K562 (cell line): ENCODE measurements at regions not wholly inside any gene's neighbourhood (a gene's known extent, or its start where the extent isn't known, plus 50 kb on each side); places are given as distances from the start of the nearest gene placed in this dataset.

Source experiments
- ATAC-seq: fragments of 200-7000 bp; cut with Tn5 transposase; 3 replicates; pipeline ENCODE4 v1.9.1; 2020; ENCODE audit warnings: moderate library complexity
- BruUV-seq: library from RNA; stranded (reverse); fragments of 400-500 nt; replicated peaks from 2 replicates; lab custom pipeline; 2021; lab: Mats Ljungman, UMichigan
- CTCF ChIA-PET: fragments of 300-600 bp; formaldehyde crosslinking; extraction: SDS; loops from one replicate; lab custom pipeline; 2021; ENCODE audit warnings: low intra/inter-chr PET ratio; lab: Yijun Ruan, JAX
- POLR2A ChIA-PET: fragments of 300-600, 350-650 bp; sonication (Branson Sonifier 250); formaldehyde crosslinking; extraction: SDS; loops from one replicate; lab custom pipeline; 2021; ENCODE audit warnings: antibody characterized with exemption, inconsistent platforms; lab: Yijun Ruan, JAX
- DNase-seq, 4 experiments: peaks; one replicate each; pipeline versions ENCODE4 v3.0.0 to v3.0.0-alpha.2; 2011 to 2018; ENCODE audit warnings: low spot score in 3 of 4, mixed read lengths in 3 of 4; ENCODE audit errors: extremely low read depth in 1 of 4
- FAIRE-seq: peaks from 2 replicates; lab custom pipeline; 2011; peaks lifted over from hg19 to GRCh38; lab: Jason Lieb, UNC
- H2AFZ ChIP-seq: 2 replicates; pipeline ENCODE4 v1.6.0; 2011; ENCODE audit warnings: low read depth, low read length, control low read depth, inconsistent platforms
- H3K27ac ChIP-seq: fragments of 200-600 bp; 3 replicates; pipeline ENCODE4 v1.8.0; 2011; ENCODE audit warnings: low read depth, mild to moderate bottlenecking, control low read depth, inconsistent platforms, low read length, moderate library complexity, mixed read lengths; ENCODE audit errors: extremely low read depth
- H3K27me3 ChIP-seq, 2 experiments: fragments of 300-600 bp in 1 of 2; 2 replicates in 1 of 2; 3 replicates in 1 of 2; pipeline versions ENCODE4 v1.6.0 to v1.8.0; 2011; ENCODE audit warnings: inconsistent platforms in 2 of 2, low read length in 2 of 2, mild to moderate bottlenecking in 1 of 2, mixed read lengths in 1 of 2, moderate library complexity in 1 of 2; ENCODE audit not compliant: control insufficient read depth in 2 of 2, insufficient read depth in 2 of 2
- H3K36me3 ChIP-seq: fragments of 300-600 bp; 3 replicates; pipeline ENCODE4 v1.8.0; 2011; ENCODE audit warnings: mild to moderate bottlenecking, low read length, inconsistent platforms; ENCODE audit not compliant: control insufficient read depth, insufficient read depth
- H3K4me1 ChIP-seq, 2 experiments: fragments of 200-600 bp in 1 of 2; replicated peaks in 1 of 2; 2 replicates in 1 of 2; 3 replicates in 1 of 2; pipeline versions ENCODE4 v1.5.1 to v1.8.0; 2011; ENCODE audit warnings: inconsistent platforms in 2 of 2, low read length in 2 of 2, mild to moderate bottlenecking in 1 of 2, mixed read lengths in 1 of 2, moderate library complexity in 1 of 2; ENCODE audit not compliant: control insufficient read depth in 2 of 2, insufficient read depth in 2 of 2
- H3K4me2 ChIP-seq: 2 replicates; pipeline ENCODE4 v1.6.1; 2011; ENCODE audit warnings: low read length, control low read depth, inconsistent platforms, mixed read lengths; ENCODE audit not compliant: insufficient read depth
- H3K4me3 ChIP-seq: fragments of 200-600 bp; sonication (generic), shearing (Covaris generic); 2 replicates; pipeline ENCODE4 v1.5.1; 2016; ENCODE audit warnings: control low read depth, inconsistent platforms
- H3K79me2 ChIP-seq: fragments of 200-600 bp; 3 replicates; pipeline ENCODE4 v1.8.0; 2011; ENCODE audit warnings: low read length, inconsistent platforms; ENCODE audit not compliant: control insufficient read depth, insufficient read depth
- H3K9ac ChIP-seq, 2 experiments: 2 replicates each; pipeline versions ENCODE4 v1.6.0 to v1.6.1; 2011; ENCODE audit warnings: low read depth in 2 of 2, low read length in 2 of 2, control low read depth in 1 of 2, inconsistent platforms in 1 of 2, mild to moderate bottlenecking in 1 of 2, mixed read lengths in 1 of 2; ENCODE audit not compliant: insufficient read depth in 1 of 2
- H3K9me1 ChIP-seq: one replicate; pipeline ENCODE4 v1.6.0; 2011; ENCODE audit warnings: inconsistent platforms, mild to moderate bottlenecking, low read length, moderate library complexity; ENCODE audit not compliant: control insufficient read depth, insufficient read depth
- H3K9me3 ChIP-seq: replicated peaks from 2 replicates; pipeline ENCODE4 v1.5.1; 2011; ENCODE audit warnings: low read depth, low read length, inconsistent platforms; ENCODE audit not compliant: control insufficient read depth, insufficient read depth
- H4K20me1 ChIP-seq: replicated peaks from 2 replicates; pipeline ENCODE4 v1.6.1; 2011; ENCODE audit warnings: low read length, inconsistent platforms, mixed read lengths; ENCODE audit not compliant: control insufficient read depth, insufficient read depth
- BRD4 ChIP-seq: fragments of 200-600 bp; sonication (generic); IDR thresholded peaks from 2 replicates; pipeline ENCODE4 v1.6.1; 2017; ENCODE audit warnings: inconsistent platforms
- CAMTA2 ChIP-seq: fragments of 250-450 bp; sonication (Bioruptor Pico); conservative IDR thresholded peaks from 2 replicates; pipeline ENCODE4 v1.5.1; 2022
- CHD4 ChIP-seq: fragments of 200-600 bp; sonication (generic); IDR thresholded peaks from 3 replicates; pipeline ENCODE4 v1.6.1; 2012; ENCODE audit warnings: low read depth, mild to moderate bottlenecking, mixed read lengths, low read length, inconsistent platforms; ENCODE audit not compliant: insufficient read depth, insufficient replicate concordance, poor library complexity, severe bottlenecking
- EGR1 ChIP-seq: fragments of 450-650 bp; conservative IDR thresholded peaks from 2 replicates; pipeline ENCODE4 v1.6.1; 2017; ENCODE audit warnings: mild to moderate bottlenecking
- EP300 ChIP-seq: IDR thresholded peaks from 2 replicates; pipeline ENCODE4 v1.6.1; 2012; ENCODE audit warnings: low read length, improper control_type of control experiment
- IRF2 ChIP-seq: sonication (generic); formaldehyde crosslinking; IDR thresholded peaks from 2 replicates; pipeline ENCODE4 v1.8.1; 2022; ENCODE audit warnings: mild to moderate bottlenecking, missing genetic modification reagents
- MCM7 ChIP-seq, 2 experiments: fragments of 450-650 bp; IDR thresholded peaks; 2 replicates each; pipeline ENCODE4 v1.6.1; 2016 to 2018
- MED1 ChIP-seq: sonication (generic); formaldehyde crosslinking; IDR thresholded peaks from 2 replicates; pipeline ENCODE4 v1.8.1; 2023; ENCODE audit warnings: missing genetic modification reagents, borderline replicate concordance
- SMARCC2 ChIP-seq: fragments of 450-650 bp; IDR thresholded peaks from 2 replicates; pipeline ENCODE4 v1.6.1; 2017; ENCODE audit warnings: antibody characterized with exemption, moderate library complexity, mild to moderate bottlenecking, low read depth
- TAL1 ChIP-seq: fragments of 450-650 bp; IDR thresholded peaks from 2 replicates; pipeline ENCODE4 v1.6.1; 2016; ENCODE audit warnings: mild to moderate bottlenecking
- ZC3H8 ChIP-seq: fragments of 450-650 bp; IDR thresholded peaks from 2 replicates; pipeline ENCODE4 v1.6.1; 2017
- ZNF445 ChIP-seq: fragments of 250-450 bp; sonication (Bioruptor Pico); IDR thresholded peaks from 2 replicates; pipeline ENCODE4 v1.4.0; 2020; ENCODE audit warnings: low read depth, mild to moderate bottlenecking, moderate library complexity
- ZNF785 ChIP-seq: fragments of 250-450 bp; sonication (Bioruptor Pico); IDR thresholded peaks from 2 replicates; pipeline ENCODE4 v1.4.0; 2020; ENCODE audit warnings: mild to moderate bottlenecking
- WGBS: fragments of 100-300 bp; shearing (Covaris generic); methylation state at CpG from one replicate; pipeline ENCODE4 v1.1.6; 2016; ENCODE audit warnings: low coverage, mixed read lengths; ENCODE audit not compliant: insufficient coverage; ENCODE audit errors: missing lambda C conversion rate; 5-methylcytosine and 5-hydroxymethylcytosine counted together
- in situ Hi-C: fragments of 300-500 bp; cut with MboI; formaldehyde crosslinking; loops from 4 replicates; pipeline ENCODE4 v1.15.0; 2018; ENCODE audit warnings: inconsistent platforms, mixed read lengths
- intact Hi-C: fragments of 100-400 bp; cut with micrococcal nuclease; formaldehyde crosslinking; loops from 2 replicates; pipeline ENCODE4 v1.14.2; 2022
- TF ChIP-seq, protein P1 (sequence below), 3 experiments: fragments of 200-800 bp in 1 of 3; sonication (Bioruptor generic) in 1 of 3; sonication (generic) in 1 of 3; formaldehyde crosslinking in 1 of 3; IDR thresholded peaks; 2 replicates each; pipeline versions ENCODE4 v1.6.1 to v1.8.0; 2016 to 2022; ENCODE audit warnings: mild to moderate bottlenecking in 2 of 3, missing compliant biosample characterization in 2 of 3, missing genetic modification characterization in 2 of 3, missing genetic modification reagents in 1 of 3
- TF ChIP-seq, protein P2 (sequence below): fragments of 450-650 bp; formaldehyde crosslinking; IDR thresholded peaks from 2 replicates; pipeline ENCODE4 v1.4.0; 2022; ENCODE audit warnings: missing genetic modification characterization

DNA sequence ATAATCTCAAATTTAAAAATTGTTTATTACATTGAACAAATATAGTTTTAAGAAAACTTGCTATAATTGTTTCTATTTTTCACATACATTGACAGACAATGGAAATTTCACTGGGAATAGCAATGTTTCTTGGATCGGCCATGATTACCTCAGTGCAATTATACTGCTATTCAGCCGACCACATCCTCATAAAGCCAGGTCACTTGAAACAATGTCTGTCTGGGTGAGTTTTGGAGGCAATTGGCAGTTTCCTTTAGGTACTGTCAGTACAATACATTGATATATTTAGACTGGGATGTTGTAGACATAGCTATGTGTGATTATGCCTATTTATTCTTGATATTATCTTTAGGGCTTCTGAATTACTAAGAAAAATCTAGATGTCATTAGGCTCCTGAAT, 89.5 kb upstream of the VEGFC start:
- H3K9me1 ChIP-seq = no peaks in the 10 kb centered on the region
- H3K9me3 ChIP-seq = no peaks in the 10 kb centered on the region
- ChIA-PET CTCF (no interaction called here), POLR2A (no interaction called here)
- intact Hi-C loops = no loop called here
- H3K4me2 ChIP-seq = no peak overlapping the region
- in situ Hi-C loops = no loop called here
- no peak overlapping the region for H3K27ac ChIP-seq
- DNase-seq (no peak), ATAC-seq (no peak), FAIRE-seq (no peak)
- no peaks in the 10 kb centered on the region for H4K20me1 ChIP-seq
- no peak overlapping the region for H3K4me3 ChIP-seq
- H3K36me3 ChIP-seq = no peaks in the 10 kb centered on the region
- 3% methylated on average over 2 of the region's 2 CpGs for WGBS
- H2AFZ ChIP-seq = no peak overlapping the region
- no peaks in the 10 kb centered on the region for H3K79me2 ChIP-seq
- H3K4me1 ChIP-seq = no peaks in the 10 kb centered on the region
- no peak overlapping the region for H3K9ac ChIP-seq
- no peaks in the 10 kb centered on the region for H3K27me3 ChIP-seq
- BruUV-seq = no TSS peak
- TF ChIP-seq EGR1 (no peak), MCM7 (IDR thresholded peaks at IDR 0.05) (no peak), MED1 (CRISPR knock-in tag) (no peak), CAMTA2 (no peak), BRD4 (no peak), SMARCC2 (no peak), CHD4 (no peak), ZNF445 (CRISPR knock-in tag) (no peak), EP300 (no peak), ZNF785 (CRISPR knock-in tag) (no peak), TAL1 (no peak), IRF2 (CRISPR knock-in tag) (no peak), ZC3H8 (no peak)
- TF ChIP-seq, protein P1, sequence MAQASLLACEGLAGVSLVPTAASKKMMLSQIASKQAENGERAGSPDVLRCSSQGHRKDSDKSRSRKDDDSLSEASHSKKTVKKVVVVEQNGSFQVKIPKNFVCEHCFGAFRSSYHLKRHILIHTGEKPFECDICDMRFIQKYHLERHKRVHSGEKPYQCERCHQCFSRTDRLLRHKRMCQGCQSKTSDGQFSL (CRISPR knock-in tag; IDR thresholded peaks at IDR 0.05) = no peak
- TF ChIP-seq, protein P1 (tag; IDR thresholded peaks at IDR 0.05) = no peak
- TF ChIP-seq, protein P2, sequence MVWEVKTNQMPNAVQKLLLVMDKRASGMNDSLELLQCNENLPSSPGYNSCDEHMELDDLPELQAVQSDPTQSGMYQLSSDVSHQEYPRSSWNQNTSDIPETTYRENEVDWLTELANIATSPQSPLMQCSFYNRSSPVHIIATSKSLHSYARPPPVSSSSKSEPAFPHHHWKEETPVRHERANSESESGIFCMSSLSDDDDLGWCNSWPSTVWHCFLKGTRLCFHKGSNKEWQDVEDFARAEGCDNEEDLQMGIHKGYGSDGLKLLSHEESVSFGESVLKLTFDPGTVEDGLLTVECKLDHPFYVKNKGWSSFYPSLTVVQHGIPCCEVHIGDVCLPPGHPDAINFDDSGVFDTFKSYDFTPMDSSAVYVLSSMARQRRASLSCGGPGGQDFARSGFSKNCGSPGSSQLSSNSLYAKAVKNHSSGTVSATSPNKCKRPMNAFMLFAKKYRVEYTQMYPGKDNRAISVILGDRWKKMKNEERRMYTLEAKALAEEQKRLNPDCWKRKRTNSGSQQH (CRISPR knock-in tag) = no peak
